ENCODE measurements at regions not wholly inside any gene's neighbourhood (a gene's known extent, or its start where the extent isn't known, plus 50 kb on each side); places are given as distances from the start of the nearest gene placed in this dataset.

- no peak for TF ChIP-seq SIN3A (IDR thresholded peaks at IDR 0.05; ENCODE audit: borderline replicate concordance, insufficient read depth, low read length)
- TF ChIP-seq TAF1 (IDR thresholded peaks at IDR 0.05; ENCODE audit: borderline replicate concordance, insufficient read depth, low read length) = no peak
- no peak for TF ChIP-seq POLR2AphosphoS5 (IDR thresholded peaks at IDR 0.05; ENCODE audit: low read depth, low read length)
- no peak for TF ChIP-seq FOXP2 (optimal IDR thresholded peaks at IDR 0.05; ENCODE audit: borderline replicate concordance, extremely low read depth, extremely low read length, insufficient read depth)
- no peak for TF ChIP-seq REST (IDR thresholded peaks at IDR 0.05; ENCODE audit: insufficient read depth in 1 of 2, low read depth in 2 of 2, low read length in 2 of 2)
Measured at GRCh38 chrX:9260603-9261002, 204.3 kb upstream of the TBL1X start.

GRCh38 chrX:9267415-9267814 is 197.4 kb upstream of the TBL1X start:
- TF ChIP-seq FOXP2 (optimal IDR thresholded peaks at IDR 0.05; ENCODE audit: borderline replicate concordance, extremely low read depth, extremely low read length, insufficient read depth) (no peak), REST (IDR thresholded peaks at IDR 0.05; ENCODE audit: insufficient read depth in 1 of 2, low read depth in 2 of 2, low read length in 2 of 2) (no peak), POLR2AphosphoS5 (IDR thresholded peaks at IDR 0.05; ENCODE audit: low read depth, low read length) (no peak), TAF1 (IDR thresholded peaks at IDR 0.05; ENCODE audit: borderline replicate concordance, insufficient read depth, low read length) (no peak), SIN3A (IDR thresholded peaks at IDR 0.05; ENCODE audit: borderline replicate concordance, insufficient read depth, low read length) (no peak)

- TF ChIP-seq SIN3A (IDR thresholded peaks at IDR 0.05; ENCODE audit: borderline replicate concordance, insufficient read depth, low read length) (no peak), TAF1 (IDR thresholded peaks at IDR 0.05; ENCODE audit: borderline replicate concordance, insufficient read depth, low read length) (no peak), FOXP2 (optimal IDR thresholded peaks at IDR 0.05; ENCODE audit: borderline replicate concordance, extremely low read depth, extremely low read length, insufficient read depth) (no peak), REST (IDR thresholded peaks at IDR 0.05; ENCODE audit: insufficient read depth in 1 of 2, low read depth in 2 of 2, low read length in 2 of 2) (no peak), POLR2AphosphoS5 (IDR thresholded peaks at IDR 0.05; ENCODE audit: low read depth, low read length) (no peak)
Measured at GRCh38 chrX:9269134-9269533, 195.7 kb upstream of the TBL1X start.

- TF ChIP-seq REST (IDR thresholded peaks at IDR 0.05; ENCODE audit: insufficient read depth in 1 of 2, low read depth in 2 of 2, low read length in 2 of 2) (no peak), SIN3A (IDR thresholded peaks at IDR 0.05; ENCODE audit: borderline replicate concordance, insufficient read depth, low read length) (no peak), TAF1 (IDR thresholded peaks at IDR 0.05; ENCODE audit: borderline replicate concordance, insufficient read depth, low read length) (no peak), POLR2AphosphoS5 (IDR thresholded peaks at IDR 0.05; ENCODE audit: low read depth, low read length) (no peak), FOXP2 (optimal IDR thresholded peaks at IDR 0.05; ENCODE audit: borderline replicate concordance, extremely low read depth, extremely low read length, insufficient read depth) (no peak)
Measured at GRCh38 chrX:9271789-9272525, 192.9 kb upstream of the TBL1X start.
